Spleen (tissue), 11 donors: ENCODE measurements at regions not wholly inside any gene's neighbourhood (a gene's known extent, or its start where the extent isn't known, plus 50 kb on each side); places are given as distances from the start of the nearest gene placed in this dataset.

Source experiments
- DNase-seq: peaks from one replicate; pipeline ENCODE4 v3.0.0-alpha.2; 2020
- H3K27ac ChIP-seq, 8 donors: fragments of 200-600 bp; sonication (generic) in 7 of 8; 1 replicate in 4 of 8; 2 replicates in 4 of 8; pipeline versions ENCODE4 v1.5.0 to v1.8.0; 2016 to 2021; ENCODE audit warnings: inconsistent platforms in 4 of 8, mild to moderate bottlenecking in 4 of 8, moderate library complexity in 1 of 8
- H3K27me3 ChIP-seq, 7 donors: fragments of 200-600 bp; sonication (generic) in 6 of 7; replicated peaks in 1 of 7; 1 replicate in 4 of 7; 2 replicates in 3 of 7; pipeline versions ENCODE4 v1.5.0 to v1.8.0; 2016 to 2021; ENCODE audit warnings: inconsistent platforms in 3 of 7, mild to moderate bottlenecking in 1 of 7
- H3K36me3 ChIP-seq, 6 donors: fragments of 200-600 bp; sonication (generic) in 5 of 6; 1 replicate in 4 of 6; 2 replicates in 2 of 6; pipeline versions ENCODE4 v1.5.0 to v1.8.0; 2016 to 2021; ENCODE audit warnings: inconsistent platforms in 2 of 6
- H3K4me1 ChIP-seq, 6 donors: fragments of 200-600 bp; sonication (generic) in 5 of 6; 1 replicate in 3 of 6; 2 replicates in 3 of 6; pipeline versions ENCODE4 v1.5.0 to v1.8.0; 2016 to 2021; ENCODE audit warnings: inconsistent platforms in 3 of 6
- H3K4me3 ChIP-seq, 8 donors: fragments of 200-600 bp; sonication (generic) in 7 of 8; 1 replicate in 4 of 8; 2 replicates in 4 of 8; pipeline versions ENCODE4 v1.5.0 to v1.8.0; 2016 to 2021; ENCODE audit warnings: inconsistent platforms in 4 of 8, mild to moderate bottlenecking in 4 of 8, moderate library complexity in 2 of 8
- H3K9me3 ChIP-seq, 8 donors: fragments of 200-600 bp; sonication (generic) in 7 of 8; 1 replicate in 4 of 8; 2 replicates in 4 of 8; pipeline versions ENCODE4 v1.5.0 to v1.8.0; 2016 to 2021; ENCODE audit warnings: inconsistent platforms in 4 of 8
- CTCF ChIP-seq, 11 experiments: fragments of 200-600 bp in 7 of 11; fragments of 450-650 bp in 4 of 11; sonication (generic) in 4 of 11; IDR thresholded peaks in 8 of 11; conservative IDR thresholded peaks in 3 of 11; 1 replicate in 7 of 11; 2 replicates in 4 of 11; pipeline versions ENCODE4 v1.4.0 to v1.8.0; 2016 to 2021; ENCODE audit warnings: antibody characterized with exemption in 11 of 11, inconsistent platforms in 4 of 11, mild to moderate bottlenecking in 1 of 11
- POLR2A ChIP-seq, 3 donors: fragments of 450-650 bp; IDR thresholded peaks; one replicate each; pipeline ENCODE4 v1.5.1; 2017; ENCODE audit warnings: antibody characterized with exemption in 3 of 3, mild to moderate bottlenecking in 1 of 3
- POLR2AphosphoS5 ChIP-seq, 3 donors: sonication (generic); formaldehyde crosslinking; IDR thresholded peaks; one replicate each; pipeline ENCODE4 v1.5.1; 2017; ENCODE audit warnings: antibody characterized with exemption in 3 of 3
- whole genome bisulfite sequencing, 5 donors: extraction: QIAGEN DNeasy Blood & Tissue Kit in 3 of 5; methylation state at CpG; one replicate each; pipeline versions ENCODE4 v1.1.5 to v1.1.7; 2013 to 2018; 5-methylcytosine and 5-hydroxymethylcytosine counted together
- intact Hi-C: fragments of 100-400 bp; cut with DNase I; formaldehyde crosslinking; loops from one replicate; pipeline ENCODE4 v1.15.0; 2023; ENCODE audit warnings: low total_unique reads
- donor health status: healthy with polysubstance abuse.
- donor health status: DM: no; HTN: no; CAD: no; lungs with moderate emphysema.
- donor health status: DM: no; HTN: no; CAD: no.
- donor health status: Bipolar disorder and iron deficiency.
- donor health status: healthy.
- donor health status: DM: no; HTN: no; CAD: no.
- donor health status: DM: yes; HTN: yes; CAD: no.

- intact Hi-C loops: no loop called here
- TF ChIP-seq POLR2A (IDR thresholded peaks at IDR 0.05) (no peak), POLR2AphosphoS5 (IDR thresholded peaks at IDR 0.05) (no peak), CTCF (IDR thresholded peaks at IDR 0.05 in 8 of 11, conservative IDR thresholded peaks at IDR 0.05 in 3 of 11) (no peak)
- Histone ChIP-seq H3K9me3 (no peaks in the 10 kb centered on the region), H3K27me3 (peaks cover 0 to 14% (median 0%) of the 10 kb centered on the region in 7 donors), H3K4me3 (no peak overlapping the region), H3K36me3 (no peaks in the 10 kb centered on the region), H3K4me1 (peaks cover 18 to 64% (median 43%) of the 10 kb centered on the region in 6 donors), H3K27ac (no peak overlapping the region)
- peak; percentile 63 for DNase-seq
- WGBS, 5 donors: 78 to 92% (median 90%) methylated on average over 20 to 22 of the region's 22 CpGs
Observed at GRCh38 chr17:77865112-77865611, 93.3 kb upstream of the TNRC6C start.

GRCh38 chr17:77865716-77866115, 92.8 kb upstream of the TNRC6C start:
- intact Hi-C loops: no loop called here
- no peaks in the 10 kb centered on the region for H3K9me3 ChIP-seq
- peaks cover 0 to 13% (median 0%) of the 10 kb centered on the region in 7 donors for H3K27me3 ChIP-seq
- DNase-seq: no peak
- no peaks in the 10 kb centered on the region for H3K36me3 ChIP-seq
- peaks cover 18 to 70% (median 48%) of the 10 kb centered on the region in 6 donors for H3K4me1 ChIP-seq
- no peak overlapping the region for H3K4me3 ChIP-seq
- no peak overlapping the region for H3K27ac ChIP-seq
- 77 to 93% (median 91%) methylated on average over 3 of the region's 3 CpGs for WGBS, 5 donors
- no peak for TF ChIP-seq POLR2AphosphoS5 (IDR thresholded peaks at IDR 0.05)
- TF ChIP-seq CTCF (IDR thresholded peaks at IDR 0.05 in 8 of 11, conservative IDR thresholded peaks at IDR 0.05 in 3 of 11): no peak

- TF ChIP-seq POLR2A (IDR thresholded peaks at IDR 0.05) (no peak), CTCF (IDR thresholded peaks at IDR 0.05 in 8 of 11, conservative IDR thresholded peaks at IDR 0.05 in 3 of 11) (no peak), POLR2AphosphoS5 (IDR thresholded peaks at IDR 0.05) (no peak)
- intact Hi-C loops: no loop called here
- Histone ChIP-seq H3K9me3 (no peaks in the 10 kb centered on the region), H3K27ac (no peak overlapping the region), H3K36me3 (no peaks in the 10 kb centered on the region), H3K4me3 (no peak overlapping the region), H3K4me1 (peaks cover 18 to 86% (median 55%) of the 10 kb centered on the region in 6 donors), H3K27me3 (peaks cover 0 to 13% (median 0%) of the 10 kb centered on the region in 7 donors)
- DNase-seq: peak; percentile 74
- WGBS, 5 donors: 38 to 69% (median 48%) methylated on average over 5 of the region's 5 CpGs
Observed at GRCh38 chr17:77867308-77867781, 91.2 kb upstream of the TNRC6C start.

GRCh38 chr17:77867976-77868713, 90.4 kb upstream of the TNRC6C start:
- Histone ChIP-seq H3K9me3 (no peaks in the 10 kb centered on the region), H3K27me3 (peaks cover 0 to 12% (median 0%) of the 10 kb centered on the region in 7 donors), H3K4me1 (peaks cover 18 to 90% (median 58%) of the 10 kb centered on the region in 6 donors), H3K36me3 (no peaks in the 10 kb centered on the region), H3K4me3 (no peak overlapping the region), H3K27ac (no peak overlapping the region)
- TF ChIP-seq POLR2A (IDR thresholded peaks at IDR 0.05) (no peak), POLR2AphosphoS5 (IDR thresholded peaks at IDR 0.05) (no peak), CTCF (IDR thresholded peaks at IDR 0.05 in 8 of 11, conservative IDR thresholded peaks at IDR 0.05 in 3 of 11) (no peak)
- 84 to 94% (median 87%) methylated on average over 11 to 19 of the region's 19 CpGs for WGBS, 5 donors
- peak; percentile 77 for DNase-seq
- intact Hi-C loops: no loop called here
